GM18499 (cell line): ENCODE measurements at regions not wholly inside any gene's neighbourhood (a gene's known extent, or its start where the extent isn't known, plus 50 kb on each side); places are given as distances from the start of the nearest gene placed in this dataset.

Experiments
- ATAC-seq: cut with Tn5 transposase; IDR thresholded peaks from one replicate; pipeline ENCODE4 v1.9.1; 2021; ENCODE audit warnings: moderate number of reproducible peaks; ENCODE audit not compliant: insufficient read depth, unreplicated experiment

- ATAC-seq = no peak
These were observed 245.6 kb upstream of the SALL3 start for GRCh38 chr18:78733762-78734613.

GRCh38 chr18:78734614-78734945 lies 245.0 kb upstream of the SALL3 start:
- no peak for ATAC-seq

GRCh38 chr18:78735131-78736014 lies 244.2 kb upstream of the SALL3 start:
- ATAC-seq = no peak

- ATAC-seq = no peak
These were observed 243.5 kb upstream of the SALL3 start for GRCh38 chr18:78736015-78736690.

GRCh38 chr18:78737006-78737915 lies 242.4 kb upstream of the SALL3 start:
- ATAC-seq = no peak

GRCh38 chr18:78738076-78738690 lies 241.4 kb upstream of the SALL3 start:
- ATAC-seq = no peak

GRCh38 chr18:78739115-78739514 lies 240.5 kb upstream of the SALL3 start:
- ATAC-seq = no peak

- no peak for ATAC-seq
These were observed 239.5 kb upstream of the SALL3 start for GRCh38 chr18:78739882-78740677.

- no peak for ATAC-seq
These were observed 238.7 kb upstream of the SALL3 start for GRCh38 chr18:78740876-78741275.

- ATAC-seq = no peak
These were observed 238.0 kb upstream of the SALL3 start for GRCh38 chr18:78741381-78742217.

- ATAC-seq = no peak
These were observed 237.3 kb upstream of the SALL3 start for GRCh38 chr18:78742218-78742745.

- ATAC-seq = no peak
These were observed 236.5 kb upstream of the SALL3 start for GRCh38 chr18:78743078-78743477.

- no peak for ATAC-seq
These were observed 228.0 kb upstream of the SALL3 start for GRCh38 chr18:78751664-78752063.

GRCh38 chr18:78753240-78753639 lies 226.4 kb upstream of the SALL3 start:
- ATAC-seq = no peak

GRCh38 chr18:78754311-78755043 lies 225.1 kb upstream of the SALL3 start:
- ATAC-seq = no peak

- no peak for ATAC-seq
These were observed 222.6 kb upstream of the SALL3 start for GRCh38 chr18:78757014-78757413.

- ATAC-seq = no peak
These were observed 221.1 kb upstream of the SALL3 start for GRCh38 chr18:78758496-78758895.
